ENCODE measurements at regions not wholly inside any gene's neighbourhood (a gene's known extent, or its start where the extent isn't known, plus 50 kb on each side); places are given as distances from the start of the nearest gene placed in this dataset.
"Not testable (repeated sequence)": the region's sequence is repeated elsewhere in the genome, so short reads cannot be mapped to it uniquely, and the experiment has no call there.

GRCh38 chr3:128549283-128550112 is 56.5 kb upstream of the GATA2 start:
- no peak for DNase-seq

DNA sequence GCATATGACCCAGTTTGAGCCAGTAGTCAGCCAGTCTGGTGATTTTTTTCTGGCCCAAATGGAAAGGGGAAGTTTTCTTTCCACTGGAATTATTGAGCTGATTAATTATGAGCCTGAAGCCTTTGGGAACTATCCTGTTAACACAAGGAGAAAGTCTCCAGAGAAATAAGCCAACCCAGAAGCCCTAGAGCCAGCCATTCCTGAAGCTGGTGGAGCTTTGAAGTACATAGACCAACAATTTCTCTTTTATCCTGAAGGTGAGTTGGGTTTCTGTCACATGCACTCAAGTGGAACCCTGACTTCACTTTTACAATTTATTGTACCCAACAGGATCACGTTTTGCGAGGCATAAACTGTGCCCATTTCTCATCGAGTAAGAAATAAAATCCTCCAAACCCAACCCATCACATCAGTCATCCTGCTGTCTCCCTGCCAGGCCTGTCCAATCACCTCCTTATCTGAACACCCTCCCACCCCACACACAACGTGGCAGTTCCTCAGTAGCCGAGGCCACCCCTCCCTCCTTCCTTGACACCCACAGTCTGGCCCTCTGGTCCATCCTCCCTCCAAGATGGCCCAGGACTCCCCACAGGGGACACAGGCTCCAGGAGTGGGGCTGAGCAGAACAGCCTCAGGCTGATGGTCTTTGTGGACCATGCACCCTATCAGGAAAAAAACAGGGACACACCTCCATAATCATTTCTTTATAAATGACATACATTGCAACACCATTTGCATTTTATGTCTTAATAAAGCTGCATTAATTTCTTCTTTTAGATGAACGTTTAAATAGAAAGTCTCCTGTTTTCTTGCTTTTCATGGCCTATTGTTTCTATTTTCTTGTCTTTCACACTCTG is 55.7 kb upstream of the GATA2 start:
- DNase-seq, result no peak

- DNase-seq, result no peak
Measured at GRCh38 chr3:128548021-128548420, 55.0 kb upstream of the GATA2 start.

- DNase-seq, result peak in 1 of 2 donors; percentile 5
Measured at GRCh38 chr3:128547368-128547987, 54.5 kb upstream of the GATA2 start.

- DNase-seq, result no peak
Measured at GRCh38 chr3:128546646-128547045, 53.6 kb upstream of the GATA2 start.

- DNase-seq, result no peak
Measured at GRCh38 chr3:128545120-128545752, 52.2 kb upstream of the GATA2 start.

DNA sequence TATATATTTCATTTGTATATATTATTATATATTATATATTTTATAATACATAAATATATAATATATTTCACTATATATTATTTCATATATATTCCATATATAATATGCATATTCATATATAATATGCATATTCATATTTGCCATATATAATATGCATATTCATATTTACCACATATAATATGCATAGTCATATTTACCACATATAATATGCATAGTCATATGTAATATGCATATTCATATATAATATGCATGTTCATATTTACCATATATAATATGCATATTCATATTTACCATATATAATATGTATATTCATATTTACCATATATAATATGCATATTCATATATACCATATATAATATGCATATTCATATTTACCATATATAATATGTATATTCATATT is 51.2 kb upstream of the GATA2 start:
- no peak for DNase-seq

DNA sequence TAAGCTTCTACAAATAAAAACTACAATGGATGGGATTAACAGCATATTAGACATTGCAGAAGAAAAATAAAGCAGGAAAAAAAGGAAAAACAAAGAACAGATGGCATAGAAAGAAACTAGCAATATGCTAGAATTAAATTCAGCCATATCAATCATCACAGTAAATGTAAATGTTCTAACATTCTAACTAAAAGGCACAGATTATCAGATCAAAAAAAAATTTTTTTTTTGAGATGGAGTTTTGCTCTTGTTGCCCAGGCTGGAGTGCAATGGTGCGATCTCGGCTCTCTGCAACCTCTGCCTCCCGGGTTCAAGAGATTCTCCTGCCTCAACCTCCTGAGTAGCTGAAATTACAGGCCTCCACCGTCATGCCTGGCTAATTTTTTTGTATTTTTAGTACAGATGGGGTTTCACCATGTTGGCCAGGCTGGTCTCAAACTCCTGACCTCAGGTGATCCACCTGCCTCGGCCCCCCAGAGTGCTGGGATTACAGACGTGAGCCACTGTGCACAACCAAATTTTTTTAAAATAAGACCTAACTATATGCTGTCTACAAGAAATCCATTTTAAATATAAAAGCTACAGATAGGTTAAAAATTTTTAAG is 50.7 kb upstream of the GATA2 start:
- not testable (repeated sequence) for DNase-seq

All from inflammatory macrophage (primary cell).